ENCODE measurements at regions not wholly inside any gene's neighbourhood (a gene's known extent, or its start where the extent isn't known, plus 50 kb on each side); places are given as distances from the start of the nearest gene placed in this dataset.

DNA sequence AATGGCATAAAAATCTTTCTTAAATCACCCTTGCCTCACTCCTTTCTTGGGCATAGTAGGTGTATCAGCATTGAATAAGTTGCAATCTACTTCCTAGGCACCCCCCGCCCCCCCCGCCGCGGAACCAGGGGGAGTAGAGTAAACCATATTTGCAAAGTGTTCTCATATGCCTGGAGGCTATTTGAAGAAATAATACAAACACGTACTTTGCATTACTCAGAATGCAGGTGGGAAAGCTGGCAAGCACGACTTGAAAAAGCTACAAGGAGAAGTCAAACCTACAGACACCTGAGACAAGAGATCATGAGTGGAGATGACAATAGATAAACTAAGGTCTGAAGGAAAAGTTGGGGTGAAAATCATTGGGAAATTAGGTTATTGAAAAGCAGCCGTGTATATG, 65.6 kb downstream of the POM121L12 start:
- Mint-ChIP-seq H3K9me3 (ENCODE audit: low read depth) (peaks cover 3% of the 10 kb centered on the region), H3K27me3 (ENCODE audit: low read depth) (peaks cover 4% of the 10 kb centered on the region), H3K4me1 (ENCODE audit: low read depth) (no peaks in the 10 kb centered on the region), H3K4me3 (ENCODE audit: unreplicated experiment) (no peak overlapping the region), H3K27ac (ENCODE audit: unreplicated experiment) (no peak overlapping the region), H3K36me3 (ENCODE audit: low read depth) (no peaks in the 10 kb centered on the region)
- DNase-seq (ENCODE audit: low spot score): no peak
- TF ChIP-seq, protein P1, sequence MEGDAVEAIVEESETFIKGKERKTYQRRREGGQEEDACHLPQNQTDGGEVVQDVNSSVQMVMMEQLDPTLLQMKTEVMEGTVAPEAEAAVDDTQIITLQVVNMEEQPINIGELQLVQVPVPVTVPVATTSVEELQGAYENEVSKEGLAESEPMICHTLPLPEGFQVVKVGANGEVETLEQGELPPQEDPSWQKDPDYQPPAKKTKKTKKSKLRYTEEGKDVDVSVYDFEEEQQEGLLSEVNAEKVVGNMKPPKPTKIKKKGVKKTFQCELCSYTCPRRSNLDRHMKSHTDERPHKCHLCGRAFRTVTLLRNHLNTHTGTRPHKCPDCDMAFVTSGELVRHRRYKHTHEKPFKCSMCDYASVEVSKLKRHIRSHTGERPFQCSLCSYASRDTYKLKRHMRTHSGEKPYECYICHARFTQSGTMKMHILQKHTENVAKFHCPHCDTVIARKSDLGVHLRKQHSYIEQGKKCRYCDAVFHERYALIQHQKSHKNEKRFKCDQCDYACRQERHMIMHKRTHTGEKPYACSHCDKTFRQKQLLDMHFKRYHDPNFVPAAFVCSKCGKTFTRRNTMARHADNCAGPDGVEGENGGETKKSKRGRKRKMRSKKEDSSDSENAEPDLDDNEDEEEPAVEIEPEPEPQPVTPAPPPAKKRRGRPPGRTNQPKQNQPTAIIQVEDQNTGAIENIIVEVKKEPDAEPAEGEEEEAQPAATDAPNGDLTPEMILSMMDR (IDR thresholded peaks at IDR 0.05): no peak

DNA sequence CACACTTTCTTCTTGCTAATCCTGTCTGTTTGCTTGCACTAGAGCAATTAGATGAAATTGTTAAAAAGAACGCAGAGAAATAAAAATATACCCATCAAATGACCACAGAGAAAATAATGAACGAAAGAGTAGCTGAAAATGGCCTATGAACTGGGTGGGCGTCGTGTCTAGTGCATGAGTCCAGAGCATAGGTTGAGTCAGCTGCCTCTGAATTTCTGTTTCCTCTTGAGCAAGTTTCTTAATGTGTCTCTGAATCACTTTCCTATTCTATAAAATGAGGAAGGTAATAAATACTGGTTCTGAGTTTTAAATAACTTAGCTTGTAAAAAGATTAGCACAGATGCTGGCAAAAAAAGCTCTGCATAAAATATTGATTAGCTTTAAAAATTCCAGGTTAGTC, 75.0 kb downstream of the POM121L12 start:
- no peak for DNase-seq (ENCODE audit: low spot score)
- no peaks in the 10 kb centered on the region for H3K36me3 Mint-ChIP-seq (ENCODE audit: low read depth)
- no peaks in the 10 kb centered on the region for H3K27me3 Mint-ChIP-seq (ENCODE audit: low read depth)
- no peak overlapping the region for H3K27ac Mint-ChIP-seq (ENCODE audit: unreplicated experiment)
- H3K4me3 Mint-ChIP-seq (ENCODE audit: unreplicated experiment): no peak overlapping the region
- no peaks in the 10 kb centered on the region for H3K4me1 Mint-ChIP-seq (ENCODE audit: low read depth)
- TF ChIP-seq, protein P1 (IDR thresholded peaks at IDR 0.05): no peak
- H3K9me3 Mint-ChIP-seq (ENCODE audit: low read depth): no peaks in the 10 kb centered on the region

DNA sequence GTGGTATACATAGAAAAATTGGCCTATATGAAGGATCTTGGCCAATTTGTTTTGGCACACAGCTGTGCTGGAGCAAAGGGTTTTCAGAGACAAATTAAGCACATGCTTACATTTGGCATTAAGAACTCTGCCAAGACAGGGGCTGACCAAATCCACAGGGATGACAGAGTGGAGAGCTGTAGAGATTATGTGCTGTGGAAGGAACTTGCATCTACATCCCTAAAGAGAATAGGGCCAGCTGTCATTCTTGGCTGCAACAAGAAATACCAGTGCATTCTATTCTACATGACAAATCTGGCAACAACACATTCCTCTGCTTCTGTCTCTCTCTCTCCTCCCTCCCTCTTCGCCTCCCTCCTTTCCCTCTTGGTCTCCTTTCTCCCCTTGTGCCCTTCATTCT, 75.6 kb downstream of the POM121L12 start:
- no peak overlapping the region for H3K4me3 Mint-ChIP-seq (ENCODE audit: unreplicated experiment)
- TF ChIP-seq, protein P1 (IDR thresholded peaks at IDR 0.05): no peak
- no peak for DNase-seq (ENCODE audit: low spot score)
- H3K4me1 Mint-ChIP-seq (ENCODE audit: low read depth): no peaks in the 10 kb centered on the region
- H3K9me3 Mint-ChIP-seq (ENCODE audit: low read depth): no peaks in the 10 kb centered on the region
- no peaks in the 10 kb centered on the region for H3K27me3 Mint-ChIP-seq (ENCODE audit: low read depth)
- H3K27ac Mint-ChIP-seq (ENCODE audit: unreplicated experiment): no peak overlapping the region
- no peaks in the 10 kb centered on the region for H3K36me3 Mint-ChIP-seq (ENCODE audit: low read depth)

DNA sequence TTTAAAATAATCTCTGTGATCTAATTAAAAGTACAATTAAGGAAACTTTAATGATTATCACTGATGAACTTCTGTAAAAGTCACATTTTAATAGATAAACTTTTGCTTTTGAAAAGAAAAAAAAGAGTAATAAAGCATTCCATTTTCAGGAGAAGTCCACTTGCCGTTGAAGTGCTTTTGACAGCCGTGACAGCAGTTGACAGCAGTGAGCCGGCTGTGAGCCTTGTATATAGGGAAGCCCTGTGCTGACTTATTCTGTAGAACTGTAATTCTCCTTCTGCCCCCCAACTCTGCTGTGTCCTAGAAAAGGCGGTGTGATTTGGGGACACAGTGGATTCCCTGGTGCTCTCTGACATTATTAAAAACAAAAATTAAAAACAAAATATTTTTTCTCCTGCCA, 78.0 kb downstream of the POM121L12 start:
- H3K4me3 Mint-ChIP-seq (ENCODE audit: unreplicated experiment): no peak overlapping the region
- H3K27me3 Mint-ChIP-seq (ENCODE audit: low read depth): no peaks in the 10 kb centered on the region
- H3K9me3 Mint-ChIP-seq (ENCODE audit: low read depth): no peaks in the 10 kb centered on the region
- no peak for DNase-seq (ENCODE audit: low spot score)
- H3K4me1 Mint-ChIP-seq (ENCODE audit: low read depth): no peaks in the 10 kb centered on the region
- TF ChIP-seq, protein P1 (IDR thresholded peaks at IDR 0.05): no peak
- no peaks in the 10 kb centered on the region for H3K36me3 Mint-ChIP-seq (ENCODE audit: low read depth)
- H3K27ac Mint-ChIP-seq (ENCODE audit: unreplicated experiment): no peak overlapping the region

DNA sequence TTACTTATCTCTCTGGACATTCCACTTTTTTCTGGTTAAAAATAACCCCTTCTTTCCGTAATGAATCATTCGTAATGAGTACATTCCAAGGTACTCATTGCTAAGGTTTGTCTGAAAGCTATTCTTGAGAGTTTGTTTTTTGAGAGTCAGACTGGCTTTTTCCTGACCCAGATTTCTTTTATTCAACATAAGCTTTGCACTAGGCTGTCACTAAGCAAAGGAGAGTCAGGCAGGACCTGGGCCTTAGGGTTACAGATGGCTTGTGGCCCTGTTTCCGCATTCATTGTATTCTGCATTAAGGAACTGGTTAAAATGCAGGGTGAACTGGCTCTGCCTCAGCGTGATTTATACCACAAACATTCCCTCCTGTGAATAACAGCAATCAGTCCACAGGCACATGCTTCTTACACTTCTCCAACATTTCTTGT, 84.1 kb downstream of the POM121L12 start:
- TF ChIP-seq, protein P1 (IDR thresholded peaks at IDR 0.05): no peak
- Mint-ChIP-seq H3K36me3 (ENCODE audit: low read depth) (no peaks in the 10 kb centered on the region), H3K4me1 (ENCODE audit: low read depth) (peaks cover 2% of the 10 kb centered on the region), H3K27me3 (ENCODE audit: low read depth) (no peaks in the 10 kb centered on the region), H3K27ac (ENCODE audit: unreplicated experiment) (no peak overlapping the region), H3K4me3 (ENCODE audit: unreplicated experiment) (no peak overlapping the region), H3K9me3 (ENCODE audit: low read depth) (no peaks in the 10 kb centered on the region)
- DNase-seq (ENCODE audit: low spot score): no peak
